CD4-positive, alpha-beta T cell treated with Interleukin-21 for 1 hour (primary cell): ENCODE measurements at regions not wholly inside any gene's neighbourhood (a gene's known extent, or its start where the extent isn't known, plus 50 kb on each side); places are given as distances from the start of the nearest gene placed in this dataset.

Source experiments
- DNase-seq: peaks from one replicate; pipeline ENCODE4 v3.0.0-alpha.2; 2020

- DNase-seq: no peak
Measured at GRCh38 chr2:211251016-211251415, 694.6 kb downstream of the CPS1 start.

DNA sequence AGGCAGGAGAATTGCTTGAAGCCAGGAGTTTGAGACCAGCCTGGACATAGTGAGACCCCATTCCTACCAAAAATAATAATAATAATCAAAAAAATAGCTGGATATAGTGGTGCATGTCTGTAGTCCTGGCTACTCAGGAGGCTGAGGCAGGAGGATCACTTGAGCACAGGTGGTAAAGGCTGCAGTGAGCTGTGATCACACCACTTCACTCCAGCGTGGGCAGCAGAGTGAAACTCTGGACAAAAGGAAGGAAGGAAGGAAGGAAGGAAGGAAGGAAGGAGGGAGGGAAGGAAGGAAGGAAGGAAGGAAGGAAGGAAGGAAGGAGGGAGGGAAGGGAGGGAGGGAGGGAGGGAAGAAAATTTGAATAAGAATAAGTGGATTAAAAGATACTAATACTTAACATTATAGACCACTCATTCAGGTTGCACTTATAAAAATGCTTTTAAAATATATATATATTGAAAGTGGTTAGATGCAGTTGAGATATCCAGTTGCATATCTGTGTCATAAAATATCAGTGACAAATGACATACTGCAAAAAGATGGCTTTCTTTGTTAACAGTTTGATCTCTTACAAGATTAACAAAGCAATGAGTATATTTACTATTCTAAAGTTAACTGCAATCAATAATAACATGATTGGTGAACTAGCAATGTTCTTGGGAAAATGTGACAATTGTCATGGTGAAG, 702.4 kb downstream of the CPS1 start:
- DNase-seq: no peak

DNA sequence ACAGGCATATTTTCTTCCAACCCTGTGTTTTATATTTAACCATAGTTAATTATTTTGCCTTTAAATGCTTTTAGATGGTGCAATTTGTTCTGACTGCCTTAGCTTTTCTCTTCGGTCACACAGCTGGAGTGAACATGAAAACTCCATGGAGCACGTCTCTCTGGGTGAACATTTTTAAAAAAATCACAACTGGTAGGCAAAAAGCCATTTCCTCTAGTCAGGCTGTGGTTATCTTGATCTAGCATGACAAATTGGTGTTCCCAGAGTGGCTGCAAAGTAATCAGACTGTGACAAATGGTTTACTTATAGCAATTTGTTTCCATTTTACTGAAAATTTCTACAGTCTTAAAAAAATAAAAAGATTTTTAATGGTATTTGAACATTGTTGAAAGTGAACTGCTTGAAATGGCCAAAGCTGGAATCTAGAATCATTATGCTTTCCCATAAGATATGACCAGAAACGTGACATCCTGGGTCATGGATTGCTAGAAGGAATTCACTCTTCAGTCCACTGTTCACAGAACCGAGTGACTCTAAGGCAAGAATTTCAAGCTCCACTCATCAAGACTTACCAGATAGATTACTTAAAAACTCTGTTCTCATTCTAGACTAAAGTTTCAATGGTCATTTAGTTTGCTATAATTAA, 703.6 kb downstream of the CPS1 start:
- DNase-seq: no peak

- DNase-seq: no peak
Measured at GRCh38 chr2:211270257-211270656, 713.9 kb downstream of the CPS1 start.

DNA sequence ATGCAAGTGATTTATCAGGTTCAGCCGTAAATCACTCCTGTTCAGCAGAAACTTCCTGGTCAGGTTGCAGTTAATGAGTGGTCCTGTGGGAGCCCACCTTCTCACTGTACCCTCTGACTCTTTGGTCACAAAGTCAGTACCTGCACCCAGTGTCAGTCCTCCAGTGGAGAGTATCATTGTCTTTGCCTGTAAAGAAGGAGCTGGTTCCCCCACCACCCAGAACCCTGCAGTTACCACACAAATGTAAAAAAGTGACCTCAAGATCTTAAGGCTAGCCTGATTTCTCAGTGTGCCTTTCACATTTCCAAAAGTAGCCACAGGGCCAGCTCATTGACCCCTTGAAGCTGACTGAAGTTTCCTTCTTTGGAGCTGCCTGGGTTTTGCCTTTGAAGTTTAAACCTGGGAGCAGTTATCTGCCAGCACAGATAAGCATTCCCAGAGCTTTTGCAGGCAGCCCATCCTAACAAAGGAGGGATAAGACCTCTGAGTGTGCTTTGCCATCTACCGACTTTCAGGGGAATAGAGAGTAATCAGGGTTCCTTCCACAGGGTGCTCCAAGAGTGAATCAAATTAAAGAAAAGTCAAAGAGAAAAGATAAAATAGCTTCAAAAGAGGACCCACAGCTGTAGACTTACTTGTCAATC, 725.2 kb downstream of the CPS1 start:
- no peak for DNase-seq

DNA sequence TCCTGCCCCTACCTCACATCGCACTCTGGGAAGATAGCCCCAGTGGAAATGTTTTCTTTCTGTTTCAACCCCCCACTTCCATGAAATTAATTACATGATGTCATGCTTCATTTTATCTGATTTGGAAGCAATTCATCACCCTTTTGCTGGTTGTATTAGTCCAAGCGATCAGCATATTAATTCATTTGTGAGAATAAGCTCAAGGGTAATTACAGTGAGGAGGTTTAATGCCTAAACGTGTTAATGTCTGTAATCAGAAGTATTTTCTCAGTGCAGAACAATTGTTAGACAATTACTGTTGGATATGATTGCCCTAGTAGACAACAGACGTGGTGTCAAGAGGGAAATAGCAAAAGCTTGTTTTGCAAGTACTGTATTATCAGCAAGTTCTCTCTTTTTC, 746.3 kb downstream of the CPS1 start:
- no peak for DNase-seq

DNA sequence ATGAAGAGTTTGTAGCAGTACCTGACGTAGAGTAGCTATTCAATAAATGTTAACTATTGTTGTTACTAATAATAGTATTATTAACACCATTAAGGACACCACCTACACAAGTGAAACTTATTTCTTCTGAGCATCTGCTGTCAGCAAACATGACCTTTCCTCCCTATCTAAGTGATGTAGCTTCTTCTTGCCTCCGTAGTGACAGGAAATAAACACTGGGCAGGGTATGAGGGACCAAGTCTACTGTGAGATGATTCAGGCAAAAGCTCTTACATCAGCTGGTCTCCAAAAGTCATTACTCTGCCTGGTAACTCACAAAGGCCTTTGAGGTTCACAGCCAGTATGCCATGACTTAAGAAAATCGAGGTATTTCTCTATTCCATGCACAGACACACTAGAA, 750.5 kb downstream of the CPS1 start:
- no peak for DNase-seq
